ENCODE measurements at regions not wholly inside any gene's neighbourhood (a gene's known extent, or its start where the extent isn't known, plus 50 kb on each side); places are given as distances from the start of the nearest gene placed in this dataset.
"Not testable (repeated sequence)": the region's sequence is repeated elsewhere in the genome, so short reads cannot be mapped to it uniquely, and the experiment has no call there.

DNA sequence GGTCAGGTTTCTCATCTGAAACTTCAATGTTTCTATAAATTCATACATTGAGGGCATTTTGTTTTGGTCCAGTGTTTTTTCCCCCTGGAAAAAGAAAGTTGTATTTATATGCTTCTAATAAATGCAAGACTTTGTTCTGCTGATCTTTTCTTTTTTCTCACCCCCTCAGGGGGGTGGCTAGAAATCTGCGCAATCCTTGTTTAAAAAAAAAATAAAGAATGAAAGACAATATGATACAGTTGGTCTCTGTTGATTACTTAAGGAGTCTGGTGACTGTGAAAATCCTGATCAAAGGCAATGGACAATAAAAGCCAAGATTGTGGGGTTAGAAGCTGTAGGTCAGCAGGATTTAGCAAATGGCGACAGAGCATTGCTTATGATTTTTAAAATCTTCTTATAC, 180.5 kb downstream of the KIT start:
- no peak for ATAC-seq
- no peak overlapping the region for H3K27ac Mint-ChIP-seq
- no peaks in the 10 kb centered on the region for H3K4me1 Mint-ChIP-seq
- no peaks in the 10 kb centered on the region for H3K27me3 Mint-ChIP-seq
- H3K4me3 Mint-ChIP-seq = no peak overlapping the region
- no peak for DNase-seq
- no peaks in the 10 kb centered on the region for H3K9me3 Mint-ChIP-seq
- H3K36me3 Mint-ChIP-seq (ENCODE audit: low read depth) = no peaks in the 10 kb centered on the region

DNA sequence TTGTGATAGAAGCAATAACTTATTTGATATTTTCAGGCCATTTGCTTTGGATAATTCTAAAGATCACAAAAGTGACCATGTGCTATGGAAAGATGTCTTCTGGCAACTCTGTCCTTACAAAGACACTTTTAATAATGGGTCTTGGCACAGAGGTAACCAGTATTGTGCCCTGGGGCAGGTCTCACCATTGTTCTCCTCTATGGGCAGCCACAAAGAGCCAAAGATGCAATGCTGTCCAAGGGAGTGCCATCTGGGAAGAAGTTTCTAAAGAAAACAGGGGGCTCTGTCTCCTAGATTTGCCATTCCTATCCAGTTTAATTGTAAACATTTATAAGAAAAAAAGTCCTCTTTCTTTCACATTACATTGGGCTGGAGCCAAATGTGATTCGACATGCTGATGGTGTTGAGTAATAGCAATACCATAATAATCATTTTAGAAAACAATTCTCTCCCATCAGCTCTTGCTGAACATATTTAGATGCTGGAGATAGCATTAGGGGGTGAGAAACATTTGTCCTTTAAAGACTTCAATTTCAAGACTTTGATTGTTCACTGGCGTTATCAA, 179.9 kb downstream of the KIT start:
- DNase-seq (no peak), ATAC-seq (no peak)
- H3K27me3 Mint-ChIP-seq = no peaks in the 10 kb centered on the region

DNA sequence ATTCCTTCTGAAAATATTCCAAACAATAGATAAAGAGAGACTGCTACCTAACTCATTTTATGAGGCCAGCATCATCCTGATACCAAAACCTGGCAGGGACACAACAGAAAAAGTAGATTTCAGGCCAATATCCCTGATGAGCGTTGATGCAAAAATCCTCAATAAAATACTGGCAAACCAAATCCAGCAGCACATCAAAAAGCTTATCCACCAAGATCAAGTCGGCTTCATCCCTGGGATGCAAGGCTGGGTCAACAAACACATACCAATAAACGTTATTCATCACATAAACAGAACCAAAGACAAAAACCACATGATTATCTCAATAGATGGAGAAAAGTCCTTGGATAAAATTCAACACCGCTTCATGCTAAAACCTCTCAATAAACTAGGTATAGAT, 170.6 kb downstream of the KIT start:
- H3K4me1 Mint-ChIP-seq; ATAC-seq; H3K27me3 Mint-ChIP-seq; H3K4me3 Mint-ChIP-seq; H3K36me3 Mint-ChIP-seq (ENCODE audit: low read depth); DNase-seq; H3K27ac Mint-ChIP-seq: not testable (repeated sequence)
- H3K9me3 Mint-ChIP-seq = peaks cover 13% of the 10 kb centered on the region

More for the DNA sequence above, 179.9 kb downstream of the KIT start:
- no peaks in the 10 kb centered on the region for H3K4me1 Mint-ChIP-seq
- H3K9me3 Mint-ChIP-seq = no peaks in the 10 kb centered on the region
- H3K27ac Mint-ChIP-seq = no peak overlapping the region
- H3K4me3 Mint-ChIP-seq = no peak overlapping the region
- H3K36me3 Mint-ChIP-seq (ENCODE audit: low read depth) = no peaks in the 10 kb centered on the region

DNA sequence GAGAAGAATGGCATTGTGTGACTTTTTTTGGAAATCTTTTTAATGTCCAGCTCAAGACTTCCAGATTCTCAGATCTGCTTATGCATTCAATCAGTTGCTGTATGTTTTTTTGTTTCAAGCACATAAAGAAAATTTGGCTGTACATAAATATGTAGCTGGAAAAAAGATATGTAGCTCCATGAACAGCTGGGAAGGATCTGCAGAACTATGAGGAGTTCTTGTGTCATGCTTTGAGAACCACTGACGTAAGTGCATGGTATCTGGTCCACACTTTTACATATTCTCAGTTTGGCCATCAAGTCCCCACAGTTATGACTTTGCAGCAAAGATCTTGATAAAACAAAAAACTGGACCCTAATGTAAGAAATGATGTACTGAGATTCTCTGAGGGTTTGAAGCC, 165.9 kb downstream of the KIT start:
- Mint-ChIP-seq H3K4me1 (peaks cover 2% of the 10 kb centered on the region), H3K9me3 (peaks cover under 1% of the 10 kb centered on the region), H3K4me3 (no peak overlapping the region), H3K27me3 (peaks cover 2% of the 10 kb centered on the region), H3K36me3 (ENCODE audit: low read depth) (no peaks in the 10 kb centered on the region), H3K27ac (no peak overlapping the region)
- DNase-seq = no peak
- ATAC-seq = no peak

DNA sequence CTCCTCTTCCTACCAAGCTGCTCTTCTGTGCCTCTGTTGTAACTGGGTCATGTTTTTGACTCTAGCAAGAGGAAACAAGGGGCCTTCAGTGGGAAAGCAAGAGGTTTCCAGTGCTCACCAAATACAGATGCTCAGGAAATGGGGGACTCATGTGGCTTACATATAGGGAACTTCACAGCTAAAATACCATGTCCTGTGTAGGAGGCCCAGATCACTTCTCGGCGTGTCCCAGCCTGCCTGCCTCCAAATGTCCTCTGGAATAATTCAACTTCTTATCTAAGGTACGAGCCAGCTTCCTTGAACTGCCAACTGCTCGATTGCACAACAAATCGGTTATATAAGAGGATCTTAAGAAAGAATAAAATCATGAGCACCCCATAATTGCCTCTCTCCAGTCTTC, 161.3 kb downstream of the KIT start:
- no peak for ATAC-seq
- Mint-ChIP-seq H3K27ac (no peak overlapping the region), H3K4me1 (peaks cover 2% of the 10 kb centered on the region), H3K4me3 (no peak overlapping the region), H3K9me3 (no peaks in the 10 kb centered on the region), H3K36me3 (ENCODE audit: low read depth) (no peaks in the 10 kb centered on the region), H3K27me3 (peaks cover 2% of the 10 kb centered on the region)
- no peak for DNase-seq

DNA sequence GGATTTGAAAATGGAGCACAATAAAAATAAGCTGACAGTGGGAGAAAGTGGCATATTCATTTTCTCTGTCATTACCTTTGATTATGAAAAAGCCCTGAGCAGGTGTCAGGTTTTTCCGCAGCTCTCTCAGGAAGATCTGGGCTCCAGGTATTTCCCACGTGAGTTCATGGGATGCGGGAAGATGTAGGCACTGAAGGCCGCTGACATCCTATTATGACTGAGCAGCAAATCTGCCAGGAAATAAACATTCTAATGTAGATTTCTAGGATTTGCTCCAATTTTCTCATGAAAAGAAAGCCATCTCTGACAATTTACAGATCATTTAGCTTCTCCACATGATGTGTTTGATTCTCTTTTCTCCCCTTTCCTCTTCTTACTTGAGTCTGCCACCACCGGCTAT, 160.7 kb downstream of the KIT start:
- Mint-ChIP-seq H3K4me1 (peaks cover 2% of the 10 kb centered on the region), H3K9me3 (no peaks in the 10 kb centered on the region), H3K27ac (no peak overlapping the region), H3K27me3 (peaks cover 2% of the 10 kb centered on the region), H3K36me3 (ENCODE audit: low read depth) (no peaks in the 10 kb centered on the region), H3K4me3 (no peak overlapping the region)
- DNase-seq = no peak
- no peak for ATAC-seq

DNA sequence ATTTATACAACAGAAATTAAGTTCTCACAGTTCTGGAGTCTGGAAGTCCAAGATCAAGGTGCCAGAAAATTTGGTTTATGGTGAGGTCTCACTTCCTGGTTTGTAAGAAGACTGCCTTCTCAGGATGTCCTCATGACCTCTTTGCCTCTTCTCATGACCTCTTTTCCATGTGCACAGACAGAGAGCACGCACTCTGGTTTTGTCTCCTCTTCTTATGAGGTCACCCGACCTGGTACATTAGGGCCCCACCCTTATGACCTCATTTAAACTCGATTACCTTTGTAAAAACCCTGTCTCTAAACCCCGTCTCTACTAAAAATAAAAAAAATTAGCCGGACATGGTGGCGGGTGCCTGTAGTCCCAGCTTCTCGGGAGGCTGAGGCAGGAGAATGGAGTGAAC, 155.9 kb downstream of the KIT start:
- no peaks in the 10 kb centered on the region for H3K4me1 Mint-ChIP-seq
- DNase-seq (no peak), ATAC-seq (no peak)
- H3K9me3 Mint-ChIP-seq = no peaks in the 10 kb centered on the region
- H3K27ac Mint-ChIP-seq = no peak overlapping the region
- H3K4me3 Mint-ChIP-seq = no peak overlapping the region
- no peaks in the 10 kb centered on the region for H3K27me3 Mint-ChIP-seq
- H3K36me3 Mint-ChIP-seq (ENCODE audit: low read depth) = no peaks in the 10 kb centered on the region

DNA sequence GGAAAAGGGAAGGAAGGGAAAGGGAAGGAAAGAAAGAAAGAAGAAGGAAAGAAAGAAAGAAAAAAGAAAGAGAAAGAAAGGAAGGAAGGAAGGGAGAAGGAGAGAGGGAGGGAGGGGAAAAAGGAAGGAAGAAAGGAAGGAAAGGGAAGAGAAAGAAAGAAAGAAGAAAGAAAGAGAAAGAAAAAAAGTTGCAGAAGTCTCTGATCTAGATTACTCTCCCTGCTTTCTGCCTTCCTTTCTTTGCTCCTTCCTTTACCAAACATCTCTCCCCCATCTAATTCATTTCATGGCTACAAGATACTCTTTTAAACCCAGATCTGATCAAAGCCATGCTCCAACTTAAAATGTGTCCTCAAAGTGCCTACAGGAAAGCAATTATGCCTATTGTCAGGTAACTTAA, 148.6 kb downstream of the KIT start:
- Mint-ChIP-seq H3K9me3 (peaks cover 7% of the 10 kb centered on the region), H3K27ac (no peak overlapping the region), H3K4me1 (peaks cover 4% of the 10 kb centered on the region), H3K27me3 (no peaks in the 10 kb centered on the region), H3K4me3 (no peak overlapping the region), H3K36me3 (ENCODE audit: low read depth) (no peaks in the 10 kb centered on the region)
- no peak for DNase-seq
- ATAC-seq = no peak

DNA sequence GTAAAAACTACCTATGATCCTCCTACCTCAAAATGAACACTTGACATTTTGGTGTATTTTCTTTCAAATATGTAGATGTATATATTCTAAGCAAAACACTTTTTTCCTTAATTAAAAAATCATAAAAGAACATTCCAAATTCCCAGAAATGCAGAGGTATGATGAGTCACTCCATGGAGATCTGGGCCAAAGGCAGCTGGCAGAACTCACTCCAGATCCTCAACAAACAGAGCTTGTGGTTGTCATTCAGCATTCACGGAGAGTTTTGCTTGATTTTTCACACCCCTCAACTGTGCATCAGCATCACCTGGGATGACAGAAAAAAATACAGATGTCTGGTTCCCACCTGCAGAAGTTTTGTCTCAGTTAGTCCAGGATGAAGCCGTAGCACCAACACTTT, 144.6 kb downstream of the KIT start:
- ATAC-seq = no peak
- no peak overlapping the region for H3K27ac Mint-ChIP-seq
- no peak overlapping the region for H3K4me3 Mint-ChIP-seq
- H3K9me3 Mint-ChIP-seq = peaks cover 5% of the 10 kb centered on the region
- peaks cover 3% of the 10 kb centered on the region for H3K27me3 Mint-ChIP-seq
- DNase-seq = no peak
- no peaks in the 10 kb centered on the region for H3K36me3 Mint-ChIP-seq (ENCODE audit: low read depth)
- H3K4me1 Mint-ChIP-seq = peaks cover 12% of the 10 kb centered on the region

DNA sequence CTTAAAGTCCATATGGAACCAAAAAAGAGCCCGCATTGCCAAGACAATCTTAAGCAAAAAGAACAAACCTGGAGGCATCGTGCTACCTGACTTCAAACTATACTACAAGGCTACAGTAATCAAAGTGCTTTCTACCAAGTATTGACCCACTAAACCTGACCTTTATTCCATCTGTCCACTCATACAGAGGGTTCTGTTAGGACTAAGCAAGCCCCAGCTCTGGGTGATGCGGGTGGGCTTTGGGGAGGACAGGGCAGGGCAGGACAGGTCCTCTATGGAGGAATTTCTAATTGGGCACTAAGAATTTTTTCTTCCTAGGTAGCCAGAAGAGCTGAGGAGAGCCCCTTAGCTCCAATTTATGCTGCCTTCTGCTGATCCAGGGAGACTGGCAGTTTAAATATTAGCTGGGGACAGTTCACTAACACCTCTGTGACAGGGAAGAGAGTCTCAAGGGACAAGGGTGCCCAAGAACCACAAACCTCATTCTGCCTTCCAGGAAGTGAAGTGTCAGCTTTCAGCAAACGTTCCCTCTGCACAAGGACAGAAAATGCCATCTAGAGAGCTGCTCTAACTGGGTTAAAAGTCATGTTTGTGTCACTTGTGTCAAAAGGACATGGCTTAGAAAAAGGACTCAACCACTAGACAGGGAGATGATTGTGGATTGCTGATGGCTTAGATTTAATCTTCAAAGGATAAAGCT, 143.2 kb downstream of the KIT start:
- no peak overlapping the region for H3K4me3 Mint-ChIP-seq
- peaks cover 12% of the 10 kb centered on the region for H3K4me1 Mint-ChIP-seq
- no peaks in the 10 kb centered on the region for H3K36me3 Mint-ChIP-seq (ENCODE audit: low read depth)
- DNase-seq (no peak), ATAC-seq (no peak)
- no peak overlapping the region for H3K27ac Mint-ChIP-seq
- H3K27me3 Mint-ChIP-seq = peaks cover 3% of the 10 kb centered on the region
- no peaks in the 10 kb centered on the region for H3K9me3 Mint-ChIP-seq

DNA sequence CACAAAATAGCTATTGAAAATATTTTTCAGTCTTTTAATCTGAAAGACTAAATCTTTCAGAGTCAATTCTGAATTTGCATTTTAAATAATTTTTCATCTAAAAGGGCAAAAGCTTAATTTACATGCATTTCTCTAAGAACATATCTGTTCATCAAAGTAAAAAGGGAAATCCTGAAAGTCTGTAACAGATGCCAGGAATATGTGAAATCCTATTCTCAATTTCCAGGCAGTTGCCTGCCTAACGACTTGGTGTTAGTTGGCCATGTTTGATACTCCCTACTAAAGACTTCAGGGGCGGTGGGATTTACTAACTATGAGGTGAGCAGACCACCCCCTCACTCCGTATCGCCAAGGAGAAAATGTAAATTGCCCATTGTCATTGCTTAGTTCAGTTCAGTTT, 136.8 kb downstream of the KIT start:
- Mint-ChIP-seq H3K27me3 (peaks cover 3% of the 10 kb centered on the region), H3K4me1 (peaks cover 3% of the 10 kb centered on the region), H3K27ac (no peak overlapping the region), H3K36me3 (ENCODE audit: low read depth) (no peaks in the 10 kb centered on the region), H3K4me3 (no peak overlapping the region), H3K9me3 (no peaks in the 10 kb centered on the region)
- DNase-seq (no peak), ATAC-seq (no peak)

DNA sequence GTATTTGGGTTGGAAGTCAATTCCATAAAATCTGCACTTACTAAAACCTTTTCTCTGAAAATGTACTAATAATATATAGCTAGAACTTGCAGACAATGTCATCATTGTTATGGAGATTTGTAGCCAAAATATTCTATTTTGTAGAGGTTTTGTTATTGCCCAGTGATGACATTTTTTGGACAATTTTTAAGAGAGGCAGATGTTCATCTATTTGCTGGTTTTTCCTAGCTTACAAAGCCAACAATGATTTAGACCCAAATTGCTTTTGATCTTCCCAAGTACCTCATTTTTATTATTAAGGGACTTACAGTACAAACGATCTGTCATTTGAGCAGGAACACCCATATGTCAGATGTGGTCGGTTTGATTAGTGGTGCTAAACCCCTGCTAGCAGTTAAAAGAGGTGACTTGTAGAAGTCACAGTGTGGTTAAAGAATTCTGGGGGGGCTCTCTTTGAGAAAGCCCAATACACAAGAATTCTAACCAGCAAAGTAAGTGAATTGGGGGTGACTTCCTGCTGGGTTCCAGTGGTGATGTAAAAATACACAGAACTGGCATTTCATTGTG, 136.2 kb downstream of the KIT start:
- DNase-seq = no peak
- no peak overlapping the region for H3K4me3 Mint-ChIP-seq

More for the DNA sequence above, 136.2 kb downstream of the KIT start:
- H3K27me3 Mint-ChIP-seq = no peaks in the 10 kb centered on the region
- no peaks in the 10 kb centered on the region for H3K36me3 Mint-ChIP-seq (ENCODE audit: low read depth)
- peaks cover 3% of the 10 kb centered on the region for H3K4me1 Mint-ChIP-seq
- no peak for ATAC-seq
- no peaks in the 10 kb centered on the region for H3K9me3 Mint-ChIP-seq
- H3K27ac Mint-ChIP-seq = no peak overlapping the region
